ENCODE measurements at regions not wholly inside any gene's neighbourhood (a gene's known extent, or its start where the extent isn't known, plus 50 kb on each side); places are given as distances from the start of the nearest gene placed in this dataset.

DNA sequence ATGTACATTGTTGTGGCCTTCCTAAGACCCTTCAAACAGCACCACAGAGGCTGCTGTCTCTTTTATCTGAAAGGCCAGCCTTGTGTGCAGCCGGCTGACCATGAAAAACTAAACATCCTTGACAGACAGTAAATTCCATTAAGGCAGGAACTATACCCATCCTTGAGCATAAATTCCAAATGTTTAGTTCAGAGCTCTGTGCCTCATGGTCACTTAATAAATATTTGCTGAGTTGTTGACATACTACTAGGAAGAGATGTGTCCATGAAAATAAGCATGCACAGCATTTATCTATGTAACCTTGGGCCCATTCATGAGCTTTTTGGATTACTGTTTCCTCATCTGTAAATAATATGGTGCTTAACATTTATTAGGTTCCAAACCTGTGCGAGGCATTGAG lies 424.8 kb downstream of the HRH4 start:
- Mint-ChIP-seq H3K9me3 (ENCODE audit: low read depth) (peaks cover 3% of the 10 kb centered on the region), H3K36me3 (no peaks in the 10 kb centered on the region), H3K27ac (no peak overlapping the region), H3K4me3 (no peak overlapping the region), H3K4me1 (no peaks in the 10 kb centered on the region), H3K27me3 (no peaks in the 10 kb centered on the region)
- DNase-seq (no peak), ATAC-seq (no peak)
- CTCF ChIA-PET: interaction anchor here (0.7 kb wide), 1 partner anchor 592 kb away, joined by 3 read pairs; no protein-coding TSS in a partner anchor

DNA sequence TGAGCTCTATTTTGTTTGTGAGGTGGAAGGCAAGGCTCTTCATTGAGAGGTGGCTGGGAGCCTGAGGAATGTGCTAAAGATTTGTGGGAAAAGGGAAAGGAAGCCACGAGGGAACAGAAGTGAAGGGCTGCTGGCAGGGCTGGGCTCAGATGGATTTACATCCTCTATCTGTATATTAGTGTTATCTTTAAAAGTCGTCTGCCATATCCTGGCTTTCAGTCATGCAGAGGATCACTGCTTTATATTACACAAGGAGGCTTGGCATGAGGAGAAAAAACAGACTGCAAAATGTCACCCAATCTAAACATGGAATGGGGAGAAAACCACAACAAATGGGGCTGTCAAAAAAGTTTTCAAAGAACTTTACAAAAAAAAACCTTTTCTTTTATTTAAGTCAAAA lies 434.4 kb downstream of the HRH4 start:
- Mint-ChIP-seq H3K27me3 (no peaks in the 10 kb centered on the region), H3K9me3 (ENCODE audit: low read depth) (peaks cover 3% of the 10 kb centered on the region), H3K27ac (no peak overlapping the region), H3K4me1 (no peaks in the 10 kb centered on the region), H3K4me3 (no peak overlapping the region), H3K36me3 (no peaks in the 10 kb centered on the region)
- ATAC-seq: no peak
- CTCF ChIA-PET: no interaction called here
- DNase-seq: no peak

DNA sequence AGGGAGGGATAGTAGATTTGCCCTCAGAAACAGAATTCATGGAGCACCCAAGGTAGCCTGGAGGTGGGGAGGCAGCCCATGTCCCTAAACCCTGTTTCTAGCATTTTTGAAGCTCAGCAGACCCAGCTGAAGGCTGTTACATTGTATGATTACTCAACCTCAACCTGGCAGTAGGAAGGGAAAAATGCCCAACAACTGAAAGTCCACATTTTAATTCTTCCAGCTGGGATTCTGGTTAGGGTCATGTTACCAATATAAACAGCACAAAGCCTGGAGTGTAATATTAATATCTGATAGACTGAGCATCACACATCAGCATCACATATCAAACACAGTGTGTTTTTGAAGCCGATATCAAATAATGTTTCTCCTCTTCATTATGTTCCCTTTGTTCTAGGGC lies 437.0 kb downstream of the HRH4 start:
- no peaks in the 10 kb centered on the region for H3K27me3 Mint-ChIP-seq
- CTCF ChIA-PET: no interaction called here
- no peaks in the 10 kb centered on the region for H3K36me3 Mint-ChIP-seq
- no peaks in the 10 kb centered on the region for H3K4me1 Mint-ChIP-seq
- peaks cover 3% of the 10 kb centered on the region for H3K9me3 Mint-ChIP-seq (ENCODE audit: low read depth)
- H3K4me3 Mint-ChIP-seq: no peak overlapping the region
- ATAC-seq (no peak), DNase-seq (no peak)
- H3K27ac Mint-ChIP-seq: no peak overlapping the region

DNA sequence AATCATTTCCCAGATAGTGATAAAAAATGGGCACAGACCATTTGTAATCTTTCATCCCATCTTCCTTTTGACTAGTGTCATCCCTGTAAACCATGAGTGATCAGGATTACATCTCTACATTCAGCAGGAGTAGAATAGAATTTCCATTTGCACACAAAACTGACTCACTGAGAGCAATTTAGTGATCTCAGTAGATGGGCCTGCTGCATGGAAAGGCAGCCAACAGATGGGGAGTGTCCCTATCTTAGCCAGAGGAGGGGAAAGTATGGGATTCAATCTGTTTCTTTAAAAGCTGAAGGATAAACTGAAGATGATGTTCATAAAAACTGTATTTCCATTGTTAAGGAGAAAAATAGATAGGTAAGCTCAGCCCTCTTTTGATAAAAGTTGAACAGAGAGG lies 441.7 kb downstream of the ZNF521 start:
- CTCF ChIA-PET: interaction anchor here (1.1 kb wide), 1 partner anchor 421 kb away, joined by 3 read pairs; no protein-coding TSS in a partner anchor
- DNase-seq: no peak
- Mint-ChIP-seq H3K4me1 (no peaks in the 10 kb centered on the region), H3K36me3 (no peaks in the 10 kb centered on the region), H3K4me3 (no peak overlapping the region), H3K27me3 (no peaks in the 10 kb centered on the region), H3K9me3 (ENCODE audit: low read depth) (no peaks in the 10 kb centered on the region), H3K27ac (no peak overlapping the region)
- no peak for ATAC-seq

DNA sequence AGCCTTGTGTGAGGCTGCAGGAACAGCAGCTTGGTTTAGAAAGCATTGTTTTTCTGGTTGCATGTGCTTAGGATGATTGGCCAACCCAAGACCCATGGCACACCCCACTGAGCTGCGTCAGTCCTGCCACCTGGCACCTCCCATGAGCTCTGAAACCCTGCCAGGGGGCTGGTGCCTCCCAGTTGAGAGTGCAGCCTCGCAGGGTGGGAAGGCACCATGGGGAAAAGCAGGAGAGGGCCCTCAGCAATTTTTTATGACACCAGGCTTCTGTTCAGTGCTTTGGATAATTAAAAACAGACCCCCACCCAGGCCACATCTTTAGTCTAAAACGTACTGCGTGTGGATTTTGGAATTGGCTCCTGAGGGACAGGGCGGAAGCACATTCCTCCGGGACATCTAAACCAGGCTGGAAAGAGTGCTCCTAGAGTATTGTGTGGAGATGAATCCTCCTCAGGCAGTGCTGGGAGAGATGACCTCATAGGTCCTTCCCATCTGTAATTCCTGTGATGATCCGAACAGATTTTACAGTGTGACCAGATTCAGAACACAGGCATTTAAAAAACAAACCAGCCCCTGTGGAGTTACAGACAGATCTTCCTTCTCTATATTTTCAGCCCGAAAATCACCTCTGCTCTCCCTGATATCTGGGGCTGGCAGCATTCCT lies 438.3 kb downstream of the ZNF521 start:
- CTCF ChIA-PET: no interaction called here
- no peaks in the 10 kb centered on the region for H3K4me1 Mint-ChIP-seq
- no peak overlapping the region for H3K27ac Mint-ChIP-seq

DNA sequence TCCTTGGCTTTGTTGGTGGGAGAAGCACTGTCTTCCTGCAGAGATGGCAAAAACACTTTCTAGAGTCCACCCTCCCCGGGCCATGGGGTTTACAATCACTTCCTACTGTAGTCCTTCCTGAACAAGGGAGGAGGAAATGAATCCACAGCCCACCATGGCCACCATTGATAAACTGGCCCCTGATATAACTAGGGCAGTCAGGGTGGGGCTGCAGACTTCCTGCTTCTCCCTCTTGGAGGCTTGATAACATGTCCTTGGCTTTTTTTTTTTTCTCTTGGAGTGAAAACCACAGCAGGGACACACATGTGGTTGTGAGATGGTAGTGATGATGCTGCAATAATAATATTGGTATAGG lies 437.8 kb downstream of the ZNF521 start:
- ATAC-seq: no peak
- Mint-ChIP-seq H3K4me3 (no peak overlapping the region), H3K4me1 (no peaks in the 10 kb centered on the region), H3K9me3 (ENCODE audit: low read depth) (no peaks in the 10 kb centered on the region), H3K27ac (no peak overlapping the region), H3K27me3 (no peaks in the 10 kb centered on the region), H3K36me3 (no peaks in the 10 kb centered on the region)
- CTCF ChIA-PET: no interaction called here
- DNase-seq: no peak

More for the DNA sequence above, 438.3 kb downstream of the ZNF521 start:
- ATAC-seq: no peak
- DNase-seq: no peak
- Mint-ChIP-seq H3K36me3 (no peaks in the 10 kb centered on the region), H3K4me3 (no peak overlapping the region), H3K27me3 (no peaks in the 10 kb centered on the region), H3K9me3 (ENCODE audit: low read depth) (no peaks in the 10 kb centered on the region)

DNA sequence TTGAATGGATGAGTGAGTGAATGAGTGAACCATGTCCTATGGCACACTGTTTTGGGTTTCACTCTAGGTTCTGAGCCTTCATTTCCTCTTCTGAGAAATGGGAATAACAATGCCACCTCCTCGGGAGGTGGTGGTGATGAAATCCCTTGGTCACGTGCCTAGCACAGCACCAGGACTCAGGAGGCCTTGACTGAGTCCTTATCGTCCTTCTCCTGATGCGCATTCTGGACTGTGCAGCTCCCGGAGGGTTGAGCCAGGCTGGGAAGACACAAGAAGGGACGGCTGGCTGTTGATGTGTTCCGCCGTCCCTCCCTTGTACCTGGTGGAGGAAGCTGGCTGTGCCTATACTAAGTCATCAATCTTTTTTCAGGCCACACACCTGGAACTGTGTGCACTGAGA lies 437.3 kb downstream of the ZNF521 start:
- CTCF ChIA-PET: no interaction called here
- H3K36me3 Mint-ChIP-seq: no peaks in the 10 kb centered on the region
- no peak overlapping the region for H3K27ac Mint-ChIP-seq
- H3K4me1 Mint-ChIP-seq: no peaks in the 10 kb centered on the region
- DNase-seq (no peak), ATAC-seq (no peak)
- no peaks in the 10 kb centered on the region for H3K27me3 Mint-ChIP-seq
- H3K9me3 Mint-ChIP-seq (ENCODE audit: low read depth): no peaks in the 10 kb centered on the region
- no peak overlapping the region for H3K4me3 Mint-ChIP-seq

DNA sequence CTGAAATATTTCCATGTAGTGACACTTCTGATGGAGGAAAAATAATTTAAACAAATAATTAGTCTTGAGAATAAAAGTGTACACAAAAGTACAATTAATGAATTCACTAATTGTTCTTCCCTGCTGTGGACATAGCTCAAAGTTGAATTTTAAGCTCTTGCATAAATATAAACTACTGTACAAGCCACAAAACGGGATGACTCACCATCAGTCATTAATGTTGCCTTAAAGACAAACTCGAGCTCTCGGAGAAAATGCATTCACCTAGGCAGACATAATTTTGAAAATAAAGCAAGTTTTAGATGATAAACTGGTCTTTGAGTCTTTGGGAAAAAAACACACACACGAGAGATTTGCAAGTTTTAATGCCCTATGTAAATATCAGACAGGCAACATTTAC lies 436.4 kb downstream of the ZNF521 start:
- H3K27me3 Mint-ChIP-seq: no peaks in the 10 kb centered on the region

DNA sequence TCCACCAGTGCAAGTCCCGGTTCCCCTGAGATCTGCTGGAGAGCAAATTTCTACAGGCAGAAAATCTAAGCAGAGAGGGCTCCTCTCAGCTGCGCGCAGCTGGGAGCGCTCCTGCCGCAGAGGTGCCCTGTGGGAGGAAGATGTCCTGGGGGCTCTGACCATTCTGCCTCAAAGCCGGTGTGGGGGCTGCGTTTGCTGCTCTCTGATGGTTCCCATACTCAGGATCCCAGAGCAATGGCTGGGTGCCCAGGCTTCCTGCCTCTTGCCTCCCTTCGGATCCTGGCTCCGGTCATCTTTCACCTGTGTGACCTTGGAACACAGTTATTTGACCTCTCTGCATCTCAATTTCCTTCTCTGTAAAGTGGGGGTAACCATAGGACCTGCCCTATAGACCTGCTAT lies 434.2 kb downstream of the ZNF521 start:
- CTCF ChIA-PET: no interaction called here
- DNase-seq (no peak), ATAC-seq (no peak)
- Mint-ChIP-seq H3K4me3 (no peak overlapping the region), H3K27ac (no peak overlapping the region), H3K27me3 (no peaks in the 10 kb centered on the region), H3K4me1 (no peaks in the 10 kb centered on the region), H3K9me3 (ENCODE audit: low read depth) (no peaks in the 10 kb centered on the region), H3K36me3 (no peaks in the 10 kb centered on the region)

More for the DNA sequence above, 436.4 kb downstream of the ZNF521 start:
- CTCF ChIA-PET: no interaction called here
- Mint-ChIP-seq H3K4me1 (no peaks in the 10 kb centered on the region), H3K4me3 (no peak overlapping the region), H3K36me3 (no peaks in the 10 kb centered on the region), H3K9me3 (ENCODE audit: low read depth) (no peaks in the 10 kb centered on the region), H3K27ac (no peak overlapping the region)
- ATAC-seq (no peak), DNase-seq (no peak)

DNA sequence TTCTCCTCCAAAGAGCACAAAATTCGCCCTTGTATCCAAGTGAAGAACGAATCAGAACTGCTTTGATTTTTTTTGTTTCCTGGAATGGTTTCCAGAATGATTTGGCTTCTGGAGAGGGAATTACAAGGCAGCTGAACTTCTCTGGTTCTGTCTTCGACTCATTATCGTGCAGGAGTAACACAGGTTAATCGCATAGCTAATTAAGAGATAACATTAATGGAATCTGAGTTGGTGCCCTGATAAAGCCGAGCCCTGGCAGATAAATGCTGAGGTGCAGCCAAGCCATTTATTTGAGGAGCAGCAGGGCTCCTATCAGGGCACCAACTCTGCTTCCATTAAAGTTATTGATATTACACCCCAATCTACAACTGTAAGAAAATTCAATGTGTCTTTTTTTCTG lies 433.7 kb downstream of the ZNF521 start:
- Mint-ChIP-seq H3K4me3 (no peak overlapping the region), H3K36me3 (no peaks in the 10 kb centered on the region), H3K4me1 (no peaks in the 10 kb centered on the region), H3K27me3 (no peaks in the 10 kb centered on the region), H3K9me3 (ENCODE audit: low read depth) (no peaks in the 10 kb centered on the region), H3K27ac (no peak overlapping the region)
- DNase-seq: no peak
- CTCF ChIA-PET: no interaction called here
- no peak for ATAC-seq

DNA sequence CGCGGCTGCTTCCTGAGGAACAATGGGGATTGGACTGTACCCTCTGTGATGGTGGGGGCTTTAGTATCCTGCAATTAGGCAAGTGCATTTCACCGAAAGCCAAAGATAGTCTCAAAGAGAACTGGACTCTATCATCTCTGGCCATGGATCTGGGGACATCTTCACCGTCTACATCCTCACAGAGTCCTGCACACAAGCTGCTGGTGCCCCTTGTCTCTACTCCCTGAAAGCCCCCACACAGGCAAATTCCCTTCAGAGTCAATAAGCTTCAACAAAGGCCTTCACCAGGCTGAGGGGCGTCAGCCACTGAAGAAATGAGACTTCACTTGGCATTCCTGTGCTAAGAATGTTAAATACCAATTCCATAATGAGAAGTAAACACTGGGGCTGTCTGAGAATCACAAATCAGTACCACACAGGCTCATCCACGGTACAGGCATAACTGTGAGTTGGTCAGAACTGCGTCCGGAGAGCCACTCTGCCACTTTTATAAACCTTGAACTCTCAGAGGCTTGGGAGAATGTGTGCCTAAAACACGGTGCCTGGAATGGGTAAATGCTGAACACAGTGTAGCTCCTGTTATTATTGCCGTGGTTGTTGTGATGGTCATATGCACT lies 432.7 kb downstream of the ZNF521 start:
- H3K27ac Mint-ChIP-seq: no peak overlapping the region
- H3K9me3 Mint-ChIP-seq (ENCODE audit: low read depth): no peaks in the 10 kb centered on the region
- H3K27me3 Mint-ChIP-seq: no peaks in the 10 kb centered on the region
- ATAC-seq (no peak), DNase-seq (no peak)
- no peaks in the 10 kb centered on the region for H3K4me1 Mint-ChIP-seq
- no peak overlapping the region for H3K4me3 Mint-ChIP-seq
- CTCF ChIA-PET: no interaction called here
- H3K36me3 Mint-ChIP-seq: no peaks in the 10 kb centered on the region

DNA sequence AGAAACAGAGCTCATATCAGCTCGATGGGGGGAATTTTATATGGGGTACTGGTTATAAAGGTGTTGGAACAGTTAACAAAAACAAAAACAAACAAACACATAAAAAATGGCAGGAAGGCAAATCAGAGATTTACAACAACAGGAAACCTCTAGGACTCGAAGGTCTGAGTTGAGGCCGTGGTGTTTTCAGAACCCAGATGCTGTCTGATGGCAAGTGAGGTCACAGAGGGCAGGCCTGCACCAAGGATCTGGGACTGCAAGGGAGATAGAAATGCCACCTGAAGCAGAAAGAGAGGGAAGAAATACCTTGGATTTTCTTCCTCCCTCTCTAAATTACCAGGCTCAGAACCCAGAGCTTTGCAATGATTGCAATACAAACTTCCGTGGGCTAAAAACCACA lies 429.5 kb downstream of the ZNF521 start:
- Mint-ChIP-seq H3K4me1 (no peaks in the 10 kb centered on the region), H3K4me3 (no peak overlapping the region), H3K27me3 (no peaks in the 10 kb centered on the region), H3K36me3 (no peaks in the 10 kb centered on the region), H3K27ac (no peak overlapping the region), H3K9me3 (ENCODE audit: low read depth) (no peaks in the 10 kb centered on the region)
- CTCF ChIA-PET: no interaction called here
- ATAC-seq (no peak), DNase-seq (no peak)

DNA sequence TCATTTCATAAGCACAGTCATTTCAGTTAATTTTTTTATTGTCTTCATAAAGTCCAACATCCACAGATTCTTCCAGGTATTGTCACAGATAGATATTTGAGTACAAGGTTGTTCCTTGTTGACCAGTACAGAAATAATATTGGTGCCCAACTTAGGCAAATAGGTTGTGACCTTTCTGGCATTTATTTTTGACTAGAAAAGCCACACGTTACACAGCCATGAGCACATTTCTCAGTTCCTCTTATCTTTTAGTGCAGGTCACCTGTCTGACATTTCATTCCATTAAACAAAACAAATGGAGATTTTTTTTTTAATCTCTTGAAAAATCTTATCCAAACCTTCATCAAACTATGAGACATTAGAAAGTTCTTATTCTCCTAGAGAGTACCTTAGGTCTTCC lies 428.8 kb downstream of the ZNF521 start:
- CTCF ChIA-PET: no interaction called here
- Mint-ChIP-seq H3K36me3 (no peaks in the 10 kb centered on the region), H3K27ac (no peak overlapping the region), H3K4me1 (no peaks in the 10 kb centered on the region), H3K27me3 (no peaks in the 10 kb centered on the region), H3K4me3 (no peak overlapping the region), H3K9me3 (ENCODE audit: low read depth) (no peaks in the 10 kb centered on the region)
- no peak for ATAC-seq
- no peak for DNase-seq

DNA sequence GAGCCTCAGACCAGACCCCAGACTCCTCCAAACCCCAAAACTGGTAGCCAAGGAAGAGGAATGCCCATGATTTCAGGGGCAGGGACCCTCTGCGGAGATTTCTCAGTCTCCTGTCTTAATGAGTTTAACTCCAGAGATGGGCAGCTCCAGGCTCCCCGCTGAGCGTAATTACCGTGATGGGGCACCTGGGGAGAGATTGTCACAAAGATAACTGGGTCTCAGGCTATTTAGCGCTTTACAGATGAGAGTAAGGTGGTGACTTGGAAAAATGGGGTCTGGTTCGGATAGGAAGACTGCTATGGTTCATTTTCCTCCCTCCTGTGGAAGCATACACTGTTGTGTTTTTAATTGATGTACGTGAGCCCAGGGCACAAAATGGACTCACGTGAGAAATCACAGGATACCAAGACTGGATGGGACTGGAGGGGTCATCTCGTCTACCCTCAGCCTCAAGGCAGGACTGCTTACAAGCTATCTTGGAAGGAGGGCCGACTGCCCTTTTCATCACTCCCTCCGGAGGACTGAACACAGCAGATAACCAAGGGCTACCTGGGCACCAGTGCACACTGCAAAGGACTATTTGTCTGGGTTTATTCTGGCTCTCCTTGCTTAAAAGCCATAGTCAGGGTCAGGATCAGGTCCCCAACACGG lies 427.8 kb downstream of the ZNF521 start:
- no peak overlapping the region for H3K4me3 Mint-ChIP-seq
- H3K4me1 Mint-ChIP-seq: no peaks in the 10 kb centered on the region

More for the DNA sequence above, 427.8 kb downstream of the ZNF521 start:
- H3K9me3 Mint-ChIP-seq (ENCODE audit: low read depth): no peaks in the 10 kb centered on the region
- H3K27me3 Mint-ChIP-seq: no peaks in the 10 kb centered on the region
- no peaks in the 10 kb centered on the region for H3K36me3 Mint-ChIP-seq
- no peak for DNase-seq
- CTCF ChIA-PET: no interaction called here
- no peak overlapping the region for H3K27ac Mint-ChIP-seq
- ATAC-seq: no peak

All from activated CD8-positive, alpha-beta memory T cell treated with anti-CD3 and anti-CD28 coated beads, Interleukin-2, amount 10 ng/mL, durations not matched to agents 7 days and 5 days (primary cell).